Choroid plexus epithelial cell (primary cell): ENCODE measurements at regions not wholly inside any gene's neighbourhood (a gene's known extent, or its start where the extent isn't known, plus 50 kb on each side); places are given as distances from the start of the nearest gene placed in this dataset.

Experiments
- DNase-seq: peaks from one replicate; pipeline ENCODE4 v3.0.0-alpha.2; 2010; ENCODE audit warnings: low read depth
- H3K4me3 ChIP-seq: 2 replicates; pipeline ENCODE4 v1.5.1; 2011; ENCODE audit warnings: low read depth, mild to moderate bottlenecking, control low read depth, low read length, moderate library complexity
- TF ChIP-seq, protein P1 (sequence below): conservative IDR thresholded peaks from 2 replicates; pipeline ENCODE4 v1.5.1; 2011; ENCODE audit warnings: low read depth, mild to moderate bottlenecking, control low read depth, inconsistent platforms, low read length, moderate library complexity

DNA sequence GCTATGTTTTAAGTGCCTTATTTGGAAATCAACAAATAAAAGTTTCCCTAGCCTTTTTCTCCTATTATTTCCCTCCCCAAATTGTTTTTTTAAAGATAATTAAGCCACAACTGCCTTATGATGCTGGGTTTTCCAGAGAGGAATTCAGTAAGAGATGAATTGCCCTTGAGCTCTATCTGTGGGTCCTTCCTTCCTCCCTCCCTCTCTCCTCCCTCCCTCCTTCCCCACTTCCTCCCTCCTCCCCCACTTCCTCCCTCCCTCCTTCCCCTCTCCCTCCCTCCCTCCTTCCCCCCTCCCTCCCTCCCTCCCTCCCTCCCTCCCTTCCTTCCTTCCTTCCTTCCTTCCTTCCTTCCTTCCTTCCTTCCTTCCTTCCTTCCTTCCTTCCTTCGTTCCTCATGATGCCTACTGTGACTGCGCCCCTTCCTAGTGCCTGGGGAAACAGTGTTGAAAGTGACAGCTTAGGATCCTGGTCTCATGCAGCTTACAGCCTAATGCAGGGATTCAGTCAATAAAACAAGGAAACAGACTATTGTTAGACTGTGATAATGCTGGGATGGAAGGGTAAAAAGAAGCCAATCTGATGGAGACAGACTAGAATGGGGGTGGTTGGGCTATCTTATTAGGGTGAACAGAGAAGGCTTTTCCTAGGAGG lies 1417.1 kb downstream of the AACS start:
- DNase-seq, result no peak
- TF ChIP-seq, protein P1, sequence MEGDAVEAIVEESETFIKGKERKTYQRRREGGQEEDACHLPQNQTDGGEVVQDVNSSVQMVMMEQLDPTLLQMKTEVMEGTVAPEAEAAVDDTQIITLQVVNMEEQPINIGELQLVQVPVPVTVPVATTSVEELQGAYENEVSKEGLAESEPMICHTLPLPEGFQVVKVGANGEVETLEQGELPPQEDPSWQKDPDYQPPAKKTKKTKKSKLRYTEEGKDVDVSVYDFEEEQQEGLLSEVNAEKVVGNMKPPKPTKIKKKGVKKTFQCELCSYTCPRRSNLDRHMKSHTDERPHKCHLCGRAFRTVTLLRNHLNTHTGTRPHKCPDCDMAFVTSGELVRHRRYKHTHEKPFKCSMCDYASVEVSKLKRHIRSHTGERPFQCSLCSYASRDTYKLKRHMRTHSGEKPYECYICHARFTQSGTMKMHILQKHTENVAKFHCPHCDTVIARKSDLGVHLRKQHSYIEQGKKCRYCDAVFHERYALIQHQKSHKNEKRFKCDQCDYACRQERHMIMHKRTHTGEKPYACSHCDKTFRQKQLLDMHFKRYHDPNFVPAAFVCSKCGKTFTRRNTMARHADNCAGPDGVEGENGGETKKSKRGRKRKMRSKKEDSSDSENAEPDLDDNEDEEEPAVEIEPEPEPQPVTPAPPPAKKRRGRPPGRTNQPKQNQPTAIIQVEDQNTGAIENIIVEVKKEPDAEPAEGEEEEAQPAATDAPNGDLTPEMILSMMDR, result no peak
- no peak overlapping the region for H3K4me3 ChIP-seq

DNA sequence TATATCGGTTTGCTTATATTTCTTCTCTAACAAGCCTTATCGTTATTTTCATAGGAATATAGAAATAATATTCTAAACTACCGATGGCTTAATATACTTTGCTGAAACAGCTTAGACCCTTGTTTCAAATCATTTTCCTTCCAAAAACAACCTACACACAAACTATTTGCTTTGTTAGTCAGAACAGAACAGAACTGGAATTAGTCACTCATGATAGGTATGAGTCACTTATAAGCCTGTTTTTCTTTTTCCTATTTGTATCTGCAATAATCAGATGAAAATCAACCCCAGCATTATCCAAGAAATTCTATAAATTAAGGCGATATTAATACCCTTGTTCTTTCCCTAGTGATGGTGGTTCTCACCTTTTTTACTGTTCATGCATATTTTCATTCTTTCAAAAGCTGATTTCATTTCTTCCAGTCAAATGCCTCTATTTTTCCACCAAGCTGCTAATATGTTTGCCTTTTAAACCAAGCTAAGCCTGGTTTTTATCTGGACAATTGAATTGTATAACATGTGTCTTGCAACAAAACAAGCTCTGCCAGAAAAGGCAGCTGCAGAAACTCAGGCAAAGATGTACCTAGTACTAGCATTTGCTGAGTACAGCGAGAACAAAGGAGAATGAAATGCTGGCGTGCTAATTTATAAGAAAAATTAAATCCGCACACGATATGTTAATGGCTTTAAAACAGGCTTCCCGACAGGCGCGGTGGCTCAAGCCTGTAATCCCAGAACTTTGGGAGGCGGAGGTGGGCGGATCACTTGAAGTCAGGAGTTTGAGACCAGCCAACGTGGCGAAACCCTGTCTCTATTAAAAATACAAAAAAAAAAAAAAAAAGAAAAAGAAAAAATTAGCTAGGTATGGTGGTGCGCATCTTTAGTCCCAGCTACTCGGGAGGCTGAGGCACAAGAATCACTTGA lies 1418.2 kb downstream of the AACS start:
- peak; percentile 5 for DNase-seq
- TF ChIP-seq, protein P1, result no peak
- H3K4me3 ChIP-seq, result no peak overlapping the region

DNA sequence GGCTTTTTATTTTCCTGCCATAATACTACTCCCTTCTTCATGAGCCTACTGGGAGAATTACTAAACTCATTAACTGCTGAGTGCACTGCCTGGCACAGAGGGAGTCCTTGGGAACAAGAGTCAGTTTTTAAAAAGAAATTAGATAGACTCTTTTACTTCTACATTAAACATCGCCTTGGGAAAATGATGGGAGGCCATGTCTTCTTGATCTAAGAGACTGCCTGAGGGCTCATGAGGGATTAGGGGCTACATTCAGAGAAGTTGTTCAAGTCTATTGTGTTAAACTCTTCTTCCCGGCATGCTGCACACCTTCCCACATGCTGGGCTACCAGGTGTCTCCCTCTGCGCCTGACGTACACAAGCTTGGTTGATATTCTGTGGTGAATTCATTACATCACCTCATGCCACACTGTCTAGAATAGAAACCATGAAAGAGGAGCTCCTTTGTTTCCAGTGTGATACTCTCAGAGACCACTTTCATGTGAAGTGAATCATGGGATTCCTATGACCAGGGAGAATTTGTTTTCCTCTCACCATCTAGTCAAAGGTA lies 1422.3 kb downstream of the AACS start:
- no peak overlapping the region for H3K4me3 ChIP-seq
- TF ChIP-seq, protein P1, result no peak
- no peak for DNase-seq

DNA sequence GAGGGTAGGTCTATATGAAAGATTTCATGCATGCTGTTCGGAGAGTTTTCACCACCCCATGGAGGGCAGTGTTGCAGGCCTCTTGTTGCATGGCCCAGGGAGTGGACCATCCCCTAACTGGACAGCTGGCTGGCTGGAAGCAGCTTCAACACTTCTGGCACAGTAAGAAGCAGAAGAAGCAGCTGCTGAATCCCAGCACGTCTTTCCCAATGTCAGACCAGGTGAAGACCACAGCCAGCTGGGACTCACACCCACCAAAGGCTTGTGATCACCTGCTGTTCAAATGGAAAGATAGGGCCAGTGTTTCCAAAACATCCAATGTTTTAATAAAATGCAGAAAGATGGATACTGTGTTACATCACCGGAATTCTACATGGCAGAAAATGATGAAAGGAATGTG lies 1423.6 kb downstream of the AACS start:
- no peak overlapping the region for H3K4me3 ChIP-seq
- no peak for DNase-seq
- TF ChIP-seq, protein P1, result no peak

DNA sequence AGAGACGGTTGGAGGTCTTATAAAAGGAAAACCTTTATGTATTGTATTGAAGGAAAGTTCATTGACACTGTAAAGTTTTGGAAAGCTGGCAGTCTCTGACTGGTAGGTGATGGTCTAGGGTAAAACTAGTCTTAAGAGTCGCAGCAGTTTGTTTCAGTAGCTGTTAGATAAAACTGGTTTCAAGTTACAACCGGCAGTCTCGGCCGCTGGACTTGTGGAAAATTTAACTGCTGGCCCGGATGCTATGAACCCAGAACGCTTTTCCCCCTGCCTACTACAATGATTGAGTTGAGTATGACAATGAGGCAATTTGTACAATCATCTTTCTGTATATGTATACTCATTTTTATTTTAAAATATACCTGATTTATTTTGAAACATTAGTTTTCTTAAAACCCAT lies 1426.9 kb downstream of the AACS start:
- no peak for DNase-seq
- TF ChIP-seq, protein P1, result no peak
- H3K4me3 ChIP-seq, result no peak overlapping the region

DNA sequence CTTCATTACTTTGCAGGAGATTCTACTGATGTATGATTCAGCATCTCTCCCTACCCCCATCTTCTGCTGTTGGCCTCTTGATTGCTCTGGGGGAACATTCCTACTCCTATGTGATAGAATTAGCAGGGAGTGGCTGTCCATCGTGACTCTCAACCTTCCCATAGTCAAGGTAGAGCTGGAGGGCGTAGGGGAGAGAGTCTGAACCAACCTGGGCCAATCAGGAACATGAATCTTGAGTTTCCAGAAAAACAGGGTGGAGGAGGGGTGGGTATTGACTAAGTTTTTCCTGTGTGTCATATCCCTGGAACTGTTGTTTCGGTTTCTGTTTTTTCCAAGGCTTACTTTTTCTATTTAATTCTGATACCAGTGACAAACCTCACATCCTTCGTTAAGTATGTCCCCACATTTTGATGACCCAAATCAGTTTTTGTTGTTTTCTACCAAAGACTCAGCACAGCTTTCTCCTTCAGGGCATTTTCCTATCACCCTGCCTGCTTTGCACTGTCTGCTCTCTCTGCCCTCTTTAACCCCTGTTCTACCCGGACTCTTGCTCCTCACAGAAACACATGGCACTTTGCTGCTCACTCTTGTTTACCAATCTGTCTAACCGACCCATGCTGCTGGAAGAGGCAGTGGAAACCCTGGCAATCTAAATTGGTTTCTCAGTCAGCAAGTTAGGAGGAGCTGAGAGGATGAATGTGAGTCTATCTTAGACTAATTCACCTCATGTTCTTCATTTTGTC lies 1428.3 kb downstream of the AACS start:
- no peak for DNase-seq
- no peak overlapping the region for H3K4me3 ChIP-seq
- TF ChIP-seq, protein P1, result no peak
